Astrocyte (in vitro differentiated cells and primary cell): ENCODE measurements at regions not wholly inside any gene's neighbourhood (a gene's known extent, or its start where the extent isn't known, plus 50 kb on each side); places are given as distances from the start of the nearest gene placed in this dataset.
"Not testable (repeated sequence)": the region's sequence is repeated elsewhere in the genome, so short reads cannot be mapped to it uniquely, and the experiment has no call there.

Experiments used
- DNase-seq: peaks from one replicate; pipeline ENCODE4 v3.0.0-alpha.2; 2010; ENCODE audit warnings: low read depth
- FAIRE-seq: peaks from 2 replicates; lab custom pipeline; 2011; peaks lifted over from hg19 to GRCh38; lab: Jason Lieb, UNC
- H2AFZ ChIP-seq: 2 replicates; pipeline ENCODE4 v1.6.0; 2012; ENCODE audit warnings: low read depth, low read length, inconsistent platforms
- H3K27ac ChIP-seq: 2 replicates; pipeline ENCODE4 v1.5.1; 2011; ENCODE audit warnings: low read depth, low read length, inconsistent platforms
- H3K27me3 ChIP-seq: 2 replicates; pipeline ENCODE4 v1.6.0; 2011; ENCODE audit warnings: low read length, inconsistent platforms; ENCODE audit not compliant: insufficient read depth
- H3K36me3 ChIP-seq: 2 replicates; pipeline ENCODE4 v1.5.1; 2011; ENCODE audit warnings: low read length, inconsistent platforms; ENCODE audit not compliant: insufficient read depth
- H3K4me1 ChIP-seq: 2 replicates; pipeline ENCODE4 v1.5.1; 2011; ENCODE audit warnings: low read length, inconsistent platforms; ENCODE audit not compliant: insufficient read depth
- H3K4me2 ChIP-seq: 2 replicates; pipeline ENCODE4 v1.6.0; 2012; ENCODE audit warnings: low read length, inconsistent platforms
- H3K4me3 ChIP-seq: 2 replicates; pipeline ENCODE4 v1.5.1; 2011; ENCODE audit warnings: low read depth, mild to moderate bottlenecking, low read length, inconsistent platforms; ENCODE audit not compliant: insufficient read depth
- H3K79me2 ChIP-seq: 2 replicates; pipeline ENCODE4 v1.6.0; 2012; ENCODE audit warnings: mild to moderate bottlenecking, low read length, inconsistent platforms; ENCODE audit not compliant: insufficient read depth
- H3K9ac ChIP-seq: 2 replicates; pipeline ENCODE4 v1.6.0; 2012; ENCODE audit warnings: mild to moderate bottlenecking, low read length, inconsistent platforms
- H3K9me3 ChIP-seq: 2 replicates; pipeline ENCODE4 v1.5.1; 2012; ENCODE audit warnings: low read depth, mild to moderate bottlenecking, low read length, inconsistent platforms; ENCODE audit not compliant: insufficient read depth
- H4K20me1 ChIP-seq: 2 replicates; pipeline ENCODE4 v1.6.0; 2012; ENCODE audit warnings: low read length, inconsistent platforms; ENCODE audit not compliant: insufficient read depth
- H3K27ac Mint-ChIP-seq: one replicate; pipeline ENCODE4 v1.8.0; 2021; ENCODE audit warnings: mild to moderate bottlenecking, mixed read lengths; ENCODE audit not compliant: unreplicated experiment
- H3K27me3 Mint-ChIP-seq: one replicate; pipeline ENCODE4 v1.8.0; 2021; ENCODE audit warnings: low read depth, mixed read lengths; ENCODE audit not compliant: unreplicated experiment
- H3K36me3 Mint-ChIP-seq: one replicate; pipeline ENCODE4 v1.8.0; 2021; ENCODE audit warnings: low read depth, mixed read lengths; ENCODE audit not compliant: unreplicated experiment
- H3K4me1 Mint-ChIP-seq: one replicate; pipeline ENCODE4 v1.8.0; 2021; ENCODE audit warnings: low read depth, mixed read lengths; ENCODE audit not compliant: unreplicated experiment
- H3K4me3 Mint-ChIP-seq: one replicate; pipeline ENCODE4 v1.8.0; 2021; ENCODE audit warnings: mild to moderate bottlenecking, moderate library complexity, mixed read lengths; ENCODE audit not compliant: unreplicated experiment
- H3K9me3 Mint-ChIP-seq: one replicate; pipeline ENCODE4 v1.8.0; 2021; ENCODE audit warnings: mild to moderate bottlenecking, mixed read lengths; ENCODE audit not compliant: unreplicated experiment
- CTCF ChIP-seq: IDR thresholded peaks from 2 replicates; pipeline ENCODE4 v1.5.1; 2011; ENCODE audit warnings: low read depth, mild to moderate bottlenecking, inconsistent platforms, low read length, moderate library complexity; ENCODE audit not compliant: insufficient read depth
- EZH2 ChIP-seq: IDR thresholded peaks from 2 replicates; pipeline ENCODE4 v1.6.1; 2012; ENCODE audit warnings: mild to moderate bottlenecking, low read length, inconsistent platforms; ENCODE audit not compliant: insufficient read depth

GRCh38 chr3:197363553-197364409, 65.4 kb upstream of the DLG1 start:
- H3K4me1 ChIP-seq = peaks cover 27% of the 10 kb centered on the region
- no peaks in the 10 kb centered on the region for H3K27me3 ChIP-seq
- Mint-ChIP-seq H3K36me3 (peaks cover 3% of the 10 kb centered on the region), H3K27me3 (no peaks in the 10 kb centered on the region), H3K4me1 (peaks cover 43% of the 10 kb centered on the region), H3K9me3 (peaks cover 16% of the 10 kb centered on the region), H3K4me3 (no peak overlapping the region), H3K27ac (peak overlapping the region; percentile 21)
- FAIRE-seq = no peak
- no peak for DNase-seq
- TF ChIP-seq EZH2 = no peak
- no peak for TF ChIP-seq CTCF
- no peak overlapping the region for H3K27ac ChIP-seq
- no peak overlapping the region for H2AFZ ChIP-seq
- no peaks in the 10 kb centered on the region for H3K36me3 ChIP-seq
- H4K20me1 ChIP-seq = no peaks in the 10 kb centered on the region
- H3K79me2 ChIP-seq = no peaks in the 10 kb centered on the region
- no peak overlapping the region for H3K9ac ChIP-seq
- peaks cover 5% of the 10 kb centered on the region for H3K9me3 ChIP-seq
- H3K4me2 ChIP-seq = no peak overlapping the region
- H3K4me3 ChIP-seq = no peak overlapping the region

- no peak for DNase-seq
- Mint-ChIP-seq H3K27ac (no peak overlapping the region), H3K9me3 (peaks cover 21% of the 10 kb centered on the region), H3K36me3 (peaks cover 3% of the 10 kb centered on the region), H3K27me3 (no peaks in the 10 kb centered on the region), H3K4me3 (no peak overlapping the region), H3K4me1 (peaks cover 29% of the 10 kb centered on the region)
- H3K4me2 ChIP-seq = no peak overlapping the region
- FAIRE-seq = no peak
- H3K4me1 ChIP-seq = peaks cover 12% of the 10 kb centered on the region
- no peaks in the 10 kb centered on the region for H3K36me3 ChIP-seq
- no peak overlapping the region for H2AFZ ChIP-seq
- TF ChIP-seq CTCF (no peak), EZH2 (no peak)
- H3K79me2 ChIP-seq = no peaks in the 10 kb centered on the region
- H3K9ac ChIP-seq = no peak overlapping the region
- no peaks in the 10 kb centered on the region for H4K20me1 ChIP-seq
- no peaks in the 10 kb centered on the region for H3K27me3 ChIP-seq
- no peak overlapping the region for H3K4me3 ChIP-seq
- H3K27ac ChIP-seq = no peak overlapping the region
- peaks cover 7% of the 10 kb centered on the region for H3K9me3 ChIP-seq
Observed at GRCh38 chr3:197362081-197362480, 63.7 kb upstream of the DLG1 start.

GRCh38 chr3:197360095-197360494, 61.7 kb upstream of the DLG1 start:
- peaks cover 20% of the 10 kb centered on the region for H3K4me1 Mint-ChIP-seq
- H3K27ac ChIP-seq, FAIRE-seq: not testable (repeated sequence)

GRCh38 chr3:197359476-197359875, 61.1 kb upstream of the DLG1 start:
- not testable (repeated sequence) for FAIRE-seq
- H3K9me3 Mint-ChIP-seq = peaks cover 22% of the 10 kb centered on the region

More at GRCh38 chr3:197360095-197360494, 61.7 kb upstream of the DLG1 start:
- not testable (repeated sequence) for H3K36me3 Mint-ChIP-seq, H3K9ac ChIP-seq, H3K4me2 ChIP-seq, H3K9me3 ChIP-seq, H2AFZ ChIP-seq, DNase-seq, H3K4me3 ChIP-seq, H3K79me2 ChIP-seq, H3K36me3 ChIP-seq, H4K20me1 ChIP-seq, H3K27me3 ChIP-seq, H3K4me1 ChIP-seq, H3K27me3 Mint-ChIP-seq, H3K27ac Mint-ChIP-seq, H3K4me3 Mint-ChIP-seq
- peaks cover 22% of the 10 kb centered on the region for H3K9me3 Mint-ChIP-seq

More at GRCh38 chr3:197359476-197359875, 61.1 kb upstream of the DLG1 start:
- not testable (repeated sequence) for H3K36me3 Mint-ChIP-seq, H3K27me3 Mint-ChIP-seq, H3K27me3 ChIP-seq, H3K4me3 ChIP-seq, H3K4me3 Mint-ChIP-seq, H2AFZ ChIP-seq, H3K9ac ChIP-seq, H3K4me1 ChIP-seq, H3K27ac ChIP-seq, H3K27ac Mint-ChIP-seq, H3K36me3 ChIP-seq, DNase-seq, H4K20me1 ChIP-seq, H3K79me2 ChIP-seq, H3K4me2 ChIP-seq, H3K9me3 ChIP-seq
- peaks cover 16% of the 10 kb centered on the region for H3K4me1 Mint-ChIP-seq
